HEK293 (cell line): ENCODE measurements at regions not wholly inside any gene's neighbourhood (a gene's known extent, or its start where the extent isn't known, plus 50 kb on each side); places are given as distances from the start of the nearest gene placed in this dataset.

Experiments
- CTCF ChIA-PET: fragments of 350-600 bp; formaldehyde crosslinking; extraction: SDS; loops from one replicate; lab custom pipeline; 2021; ENCODE audit warnings: antibody characterized with exemption; lab: Yijun Ruan, JAX
- POLR2A ChIA-PET: fragments of 300-600 bp; formaldehyde crosslinking; extraction: SDS; loops from one replicate; lab custom pipeline; 2020; ENCODE audit warnings: antibody characterized with exemption, inconsistent platforms; lab: Yijun Ruan, JAX
- H3K27ac ChIP-seq: fragments of 200-500 bp; sonication (Bioruptor generic); 2 replicates; pipeline ENCODE4 v1.5.1; 2014; ENCODE audit warnings: low read depth, low read length, control low read depth, inconsistent platforms; ENCODE audit errors: extremely low read depth
- H3K36me3 ChIP-seq, 2 experiments: fragments of 200-500 bp in 1 of 2; sonication (Bioruptor generic) in 1 of 2; 1 replicate in 1 of 2; 2 replicates in 1 of 2; pipeline ENCODE4 v1.5.1; 2014 to 2017; ENCODE audit warnings: inconsistent platforms in 2 of 2, low read length in 2 of 2; ENCODE audit not compliant: control insufficient read depth in 2 of 2, insufficient read depth in 1 of 2
- H3K4me1 ChIP-seq: fragments of 200-500 bp; sonication (Bioruptor generic); 2 replicates; pipeline ENCODE4 v1.5.1; 2014; ENCODE audit warnings: mild to moderate bottlenecking, low read length, inconsistent platforms; ENCODE audit not compliant: control insufficient read depth, insufficient read depth
- H3K4me3 ChIP-seq: 2 replicates; pipeline ENCODE4 v1.5.1; 2011; ENCODE audit warnings: low read depth, mild to moderate bottlenecking, control low read depth, low read length, moderate library complexity
- H3K9me3 ChIP-seq: fragments of 200-500 bp; sonication (Bioruptor generic); 2 replicates; pipeline ENCODE4 v1.5.1; 2014; ENCODE audit warnings: low read depth, low read length, inconsistent platforms; ENCODE audit not compliant: control insufficient read depth, insufficient read depth
- HOXD13 ChIP-seq: sonication (generic); formaldehyde crosslinking; IDR thresholded peaks from 2 replicates; pipeline ENCODE4 v1.8.0; 2022; ENCODE audit warnings: missing genetic modification reagents, borderline replicate concordance
- KLF10 ChIP-seq: fragments of 450-650 bp; IDR thresholded peaks from 2 replicates; pipeline ENCODE4 v1.5.1; 2018; ENCODE audit warnings: missing biosample characterization, mild to moderate bottlenecking, missing genetic modification characterization
- SCRT1 ChIP-seq: fragments of 450-650 bp; formaldehyde crosslinking; IDR thresholded peaks from 2 replicates; pipeline ENCODE4 v1.5.1; 2016; ENCODE audit warnings: missing biosample characterization, missing genetic modification characterization, borderline replicate concordance
- SCRT2 ChIP-seq: fragments of 450-650 bp; formaldehyde crosslinking; IDR thresholded peaks from 2 replicates; pipeline ENCODE4 v1.5.1; 2016; ENCODE audit warnings: missing biosample characterization, missing genetic modification characterization
- ZFP3 ChIP-seq: fragments of 450-650 bp; formaldehyde crosslinking; IDR thresholded peaks from 2 replicates; pipeline ENCODE4 v1.5.1; 2016; ENCODE audit warnings: low read depth, missing biosample characterization, missing genetic modification characterization
- ZFP37 ChIP-seq: fragments of 450-650 bp; formaldehyde crosslinking; IDR thresholded peaks from 2 replicates; pipeline ENCODE4 v1.5.1; 2016; ENCODE audit warnings: missing biosample characterization, missing genetic modification characterization
- ZNF24 ChIP-seq: fragments of 450-650 bp; formaldehyde crosslinking; IDR thresholded peaks from 2 replicates; pipeline ENCODE4 v1.5.1; 2016; ENCODE audit warnings: missing biosample characterization, missing genetic modification characterization
- ZNF366 ChIP-seq: fragments of 450-650 bp; formaldehyde crosslinking; conservative IDR thresholded peaks from 2 replicates; pipeline ENCODE4 v1.5.1; 2016; ENCODE audit warnings: missing biosample characterization, missing genetic modification characterization
- ZNF426 ChIP-seq: fragments of 450-650 bp; formaldehyde crosslinking; IDR thresholded peaks from 2 replicates; pipeline ENCODE4 v1.5.1; 2017; ENCODE audit warnings: missing biosample characterization, missing genetic modification characterization, mild to moderate bottlenecking, inconsistent platforms, moderate library complexity
- ZNF433 ChIP-seq: fragments of 450-650 bp; formaldehyde crosslinking; IDR thresholded peaks from 2 replicates; pipeline ENCODE4 v1.5.1; 2016; ENCODE audit warnings: missing biosample characterization, missing genetic modification characterization, low read depth
- ZNF501 ChIP-seq: fragments of 450-650 bp; formaldehyde crosslinking; IDR thresholded peaks from 2 replicates; pipeline ENCODE4 v1.5.1; 2016; ENCODE audit warnings: missing biosample characterization, missing genetic modification characterization
- ZNF514 ChIP-seq: fragments of 450-650 bp; formaldehyde crosslinking; IDR thresholded peaks from 2 replicates; pipeline ENCODE4 v1.5.1; 2016; ENCODE audit warnings: missing biosample characterization, missing genetic modification characterization
- ZNF621 ChIP-seq: fragments of 450-650 bp; formaldehyde crosslinking; IDR thresholded peaks from 2 replicates; pipeline ENCODE4 v1.5.1; 2017; ENCODE audit warnings: missing biosample characterization, missing genetic modification characterization
- ZNF660 ChIP-seq: fragments of 450-650 bp; IDR thresholded peaks from 2 replicates; pipeline ENCODE4 v1.5.1; 2018; ENCODE audit warnings: missing biosample characterization, mild to moderate bottlenecking, missing genetic modification characterization
- ZNF792 ChIP-seq: fragments of 450-650 bp; formaldehyde crosslinking; IDR thresholded peaks from 2 replicates; pipeline ENCODE4 v1.5.1; 2016; ENCODE audit warnings: missing biosample characterization, missing genetic modification characterization
- TF ChIP-seq, protein P1 (sequence below): fragments of 450-650 bp; formaldehyde crosslinking; IDR thresholded peaks from 2 replicates; pipeline ENCODE4 v1.5.1; 2017; ENCODE audit warnings: missing biosample characterization, missing genetic modification characterization
- TF ChIP-seq, protein P2 (sequence below): fragments of 450-650 bp; formaldehyde crosslinking; IDR thresholded peaks from 2 replicates; pipeline ENCODE4 v1.5.1; 2017; ENCODE audit warnings: missing biosample characterization, missing genetic modification characterization
- TF ChIP-seq, protein P3 (sequence below): fragments of 450-650 bp; formaldehyde crosslinking; IDR thresholded peaks from 2 replicates; pipeline ENCODE4 v1.5.1; 2016; ENCODE audit warnings: missing biosample characterization, missing genetic modification characterization, borderline replicate concordance
- TF ChIP-seq, protein P4 (sequence below): fragments of 450-650 bp; formaldehyde crosslinking; IDR thresholded peaks from 2 replicates; pipeline ENCODE4 v1.5.0; 2017; ENCODE audit warnings: missing biosample characterization, missing genetic modification characterization, borderline replicate concordance

DNA sequence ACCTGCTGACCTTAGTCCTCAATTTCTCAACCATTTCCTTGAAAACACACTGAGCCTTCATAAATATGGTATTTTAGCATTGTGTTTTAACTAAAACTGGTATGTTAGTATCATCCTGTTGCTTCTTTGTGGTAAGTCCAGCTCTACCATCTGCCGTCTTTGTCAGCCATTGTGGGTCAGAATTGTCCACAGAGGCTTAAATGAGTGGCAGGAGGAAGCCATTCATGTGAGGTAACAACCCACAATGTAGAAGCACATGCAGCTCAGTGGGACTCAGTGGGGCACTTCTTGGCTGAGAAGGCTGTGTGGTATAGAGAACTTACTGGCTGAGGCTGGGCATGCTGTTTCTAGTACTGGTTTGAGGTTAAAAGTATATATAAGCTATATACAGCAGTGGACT lies 149.2 kb upstream of the NR3C1 start:
- peaks cover 9% of the 10 kb centered on the region for H3K4me1 ChIP-seq
- no peaks in the 10 kb centered on the region for H3K36me3 ChIP-seq
- TF ChIP-seq ZNF621 (tag by site-specific recombination): no peak
- no peak for TF ChIP-seq ZNF660
- TF ChIP-seq, protein P1, sequence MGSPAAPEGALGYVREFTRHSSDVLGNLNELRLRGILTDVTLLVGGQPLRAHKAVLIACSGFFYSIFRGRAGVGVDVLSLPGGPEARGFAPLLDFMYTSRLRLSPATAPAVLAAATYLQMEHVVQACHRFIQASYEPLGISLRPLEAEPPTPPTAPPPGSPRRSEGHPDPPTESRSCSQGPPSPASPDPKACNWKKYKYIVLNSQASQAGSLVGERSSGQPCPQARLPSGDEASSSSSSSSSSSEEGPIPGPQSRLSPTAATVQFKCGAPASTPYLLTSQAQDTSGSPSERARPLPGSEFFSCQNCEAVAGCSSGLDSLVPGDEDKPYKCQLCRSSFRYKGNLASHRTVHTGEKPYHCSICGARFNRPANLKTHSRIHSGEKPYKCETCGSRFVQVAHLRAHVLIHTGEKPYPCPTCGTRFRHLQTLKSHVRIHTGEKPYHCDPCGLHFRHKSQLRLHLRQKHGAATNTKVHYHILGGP (tag by site-specific recombination): no peak
- no peak for TF ChIP-seq SCRT1 (tag by site-specific recombination)
- TF ChIP-seq ZNF501 (tag by site-specific recombination): no peak
- TF ChIP-seq ZNF433 (tag by site-specific recombination): no peak
- TF ChIP-seq KLF10 (tag by site-specific recombination): no peak
- TF ChIP-seq, protein P2, sequence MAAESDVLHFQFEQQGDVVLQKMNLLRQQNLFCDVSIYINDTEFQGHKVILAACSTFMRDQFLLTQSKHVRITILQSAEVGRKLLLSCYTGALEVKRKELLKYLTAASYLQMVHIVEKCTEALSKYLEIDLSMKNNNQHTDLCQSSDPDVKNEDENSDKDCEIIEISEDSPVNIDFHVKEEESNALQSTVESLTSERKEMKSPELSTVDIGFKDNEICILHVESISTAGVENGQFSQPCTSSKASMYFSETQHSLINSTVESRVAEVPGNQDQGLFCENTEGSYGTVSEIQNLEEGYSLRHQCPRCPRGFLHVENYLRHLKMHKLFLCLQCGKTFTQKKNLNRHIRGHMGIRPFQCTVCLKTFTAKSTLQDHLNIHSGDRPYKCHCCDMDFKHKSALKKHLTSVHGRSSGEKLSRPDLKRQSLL: no peak
- no peak for TF ChIP-seq ZNF514 (tag by site-specific recombination)
- no peak for TF ChIP-seq ZNF792 (tag by site-specific recombination)
- no peak for TF ChIP-seq ZFP37 (tag by site-specific recombination)
- TF ChIP-seq ZNF24 (tag by site-specific recombination): no peak
- TF ChIP-seq HOXD13: no peak
- no peak for TF ChIP-seq SCRT2 (tag by site-specific recombination)
- CTCF ChIA-PET: interaction anchor here (1.4 kb wide), 1 partner anchor 149 kb away, joined by 3 read pairs; the partner anchor contains the start of gene NR3C1
- no peaks in the 10 kb centered on the region for H3K9me3 ChIP-seq
- no peak overlapping the region for H3K27ac ChIP-seq
- no peak overlapping the region for H3K4me3 ChIP-seq
- POLR2A ChIA-PET: no interaction called here

DNA sequence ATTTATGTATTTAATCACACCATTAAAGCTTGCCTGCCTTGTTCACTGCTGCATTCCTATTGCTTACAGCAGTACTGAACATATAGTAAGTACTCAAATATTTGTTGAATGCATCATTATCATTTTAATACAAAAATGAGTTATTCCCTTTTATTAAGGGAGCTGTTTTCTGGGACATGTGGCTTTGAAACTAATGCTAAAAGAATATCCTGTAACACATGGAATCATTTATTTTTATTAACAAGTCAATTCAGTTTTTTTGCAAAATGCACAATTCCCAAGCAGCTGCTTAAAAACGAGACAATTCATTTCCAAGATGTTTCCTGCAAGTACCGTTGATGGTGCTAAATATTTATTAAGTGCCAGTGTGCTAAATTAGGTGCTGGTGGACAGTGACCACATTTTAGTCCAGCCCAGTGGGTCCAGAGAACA lies 148.3 kb upstream of the NR3C1 start:
- CTCF ChIA-PET: no interaction called here
- no peak overlapping the region for H3K4me3 ChIP-seq
- no peaks in the 10 kb centered on the region for H3K36me3 ChIP-seq
- POLR2A ChIA-PET: no interaction called here
- H3K27ac ChIP-seq: no peak overlapping the region
- TF ChIP-seq ZNF366 (tag by site-specific recombination) (no peak), ZNF426 (no peak), ZFP3 (no peak)
- TF ChIP-seq, protein P3, sequence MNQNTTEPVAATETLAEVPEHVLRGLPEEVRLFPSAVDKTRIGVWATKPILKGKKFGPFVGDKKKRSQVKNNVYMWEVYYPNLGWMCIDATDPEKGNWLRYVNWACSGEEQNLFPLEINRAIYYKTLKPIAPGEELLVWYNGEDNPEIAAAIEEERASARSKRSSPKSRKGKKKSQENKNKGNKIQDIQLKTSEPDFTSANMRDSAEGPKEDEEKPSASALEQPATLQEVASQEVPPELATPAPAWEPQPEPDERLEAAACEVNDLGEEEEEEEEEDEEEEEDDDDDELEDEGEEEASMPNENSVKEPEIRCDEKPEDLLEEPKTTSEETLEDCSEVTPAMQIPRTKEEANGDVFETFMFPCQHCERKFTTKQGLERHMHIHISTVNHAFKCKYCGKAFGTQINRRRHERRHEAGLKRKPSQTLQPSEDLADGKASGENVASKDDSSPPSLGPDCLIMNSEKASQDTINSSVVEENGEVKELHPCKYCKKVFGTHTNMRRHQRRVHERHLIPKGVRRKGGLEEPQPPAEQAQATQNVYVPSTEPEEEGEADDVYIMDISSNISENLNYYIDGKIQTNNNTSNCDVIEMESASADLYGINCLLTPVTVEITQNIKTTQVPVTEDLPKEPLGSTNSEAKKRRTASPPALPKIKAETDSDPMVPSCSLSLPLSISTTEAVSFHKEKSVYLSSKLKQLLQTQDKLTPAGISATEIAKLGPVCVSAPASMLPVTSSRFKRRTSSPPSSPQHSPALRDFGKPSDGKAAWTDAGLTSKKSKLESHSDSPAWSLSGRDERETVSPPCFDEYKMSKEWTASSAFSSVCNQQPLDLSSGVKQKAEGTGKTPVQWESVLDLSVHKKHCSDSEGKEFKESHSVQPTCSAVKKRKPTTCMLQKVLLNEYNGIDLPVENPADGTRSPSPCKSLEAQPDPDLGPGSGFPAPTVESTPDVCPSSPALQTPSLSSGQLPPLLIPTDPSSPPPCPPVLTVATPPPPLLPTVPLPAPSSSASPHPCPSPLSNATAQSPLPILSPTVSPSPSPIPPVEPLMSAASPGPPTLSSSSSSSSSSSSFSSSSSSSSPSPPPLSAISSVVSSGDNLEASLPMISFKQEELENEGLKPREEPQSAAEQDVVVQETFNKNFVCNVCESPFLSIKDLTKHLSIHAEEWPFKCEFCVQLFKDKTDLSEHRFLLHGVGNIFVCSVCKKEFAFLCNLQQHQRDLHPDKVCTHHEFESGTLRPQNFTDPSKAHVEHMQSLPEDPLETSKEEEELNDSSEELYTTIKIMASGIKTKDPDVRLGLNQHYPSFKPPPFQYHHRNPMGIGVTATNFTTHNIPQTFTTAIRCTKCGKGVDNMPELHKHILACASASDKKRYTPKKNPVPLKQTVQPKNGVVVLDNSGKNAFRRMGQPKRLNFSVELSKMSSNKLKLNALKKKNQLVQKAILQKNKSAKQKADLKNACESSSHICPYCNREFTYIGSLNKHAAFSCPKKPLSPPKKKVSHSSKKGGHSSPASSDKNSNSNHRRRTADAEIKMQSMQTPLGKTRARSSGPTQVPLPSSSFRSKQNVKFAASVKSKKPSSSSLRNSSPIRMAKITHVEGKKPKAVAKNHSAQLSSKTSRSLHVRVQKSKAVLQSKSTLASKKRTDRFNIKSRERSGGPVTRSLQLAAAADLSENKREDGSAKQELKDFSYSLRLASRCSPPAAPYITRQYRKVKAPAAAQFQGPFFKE (tag by site-specific recombination): no peak
- TF ChIP-seq, protein P4, sequence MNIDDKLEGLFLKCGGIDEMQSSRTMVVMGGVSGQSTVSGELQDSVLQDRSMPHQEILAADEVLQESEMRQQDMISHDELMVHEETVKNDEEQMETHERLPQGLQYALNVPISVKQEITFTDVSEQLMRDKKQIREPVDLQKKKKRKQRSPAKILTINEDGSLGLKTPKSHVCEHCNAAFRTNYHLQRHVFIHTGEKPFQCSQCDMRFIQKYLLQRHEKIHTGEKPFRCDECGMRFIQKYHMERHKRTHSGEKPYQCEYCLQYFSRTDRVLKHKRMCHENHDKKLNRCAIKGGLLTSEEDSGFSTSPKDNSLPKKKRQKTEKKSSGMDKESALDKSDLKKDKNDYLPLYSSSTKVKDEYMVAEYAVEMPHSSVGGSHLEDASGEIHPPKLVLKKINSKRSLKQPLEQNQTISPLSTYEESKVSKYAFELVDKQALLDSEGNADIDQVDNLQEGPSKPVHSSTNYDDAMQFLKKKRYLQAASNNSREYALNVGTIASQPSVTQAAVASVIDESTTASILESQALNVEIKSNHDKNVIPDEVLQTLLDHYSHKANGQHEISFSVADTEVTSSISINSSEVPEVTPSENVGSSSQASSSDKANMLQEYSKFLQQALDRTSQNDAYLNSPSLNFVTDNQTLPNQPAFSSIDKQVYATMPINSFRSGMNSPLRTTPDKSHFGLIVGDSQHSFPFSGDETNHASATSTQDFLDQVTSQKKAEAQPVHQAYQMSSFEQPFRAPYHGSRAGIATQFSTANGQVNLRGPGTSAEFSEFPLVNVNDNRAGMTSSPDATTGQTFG: no peak
- peaks cover 3% of the 10 kb centered on the region for H3K4me1 ChIP-seq
- H3K9me3 ChIP-seq: no peaks in the 10 kb centered on the region
